ENCODE measurements at regions not wholly inside any gene's neighbourhood (a gene's known extent, or its start where the extent isn't known, plus 50 kb on each side); places are given as distances from the start of the nearest gene placed in this dataset.

DNA sequence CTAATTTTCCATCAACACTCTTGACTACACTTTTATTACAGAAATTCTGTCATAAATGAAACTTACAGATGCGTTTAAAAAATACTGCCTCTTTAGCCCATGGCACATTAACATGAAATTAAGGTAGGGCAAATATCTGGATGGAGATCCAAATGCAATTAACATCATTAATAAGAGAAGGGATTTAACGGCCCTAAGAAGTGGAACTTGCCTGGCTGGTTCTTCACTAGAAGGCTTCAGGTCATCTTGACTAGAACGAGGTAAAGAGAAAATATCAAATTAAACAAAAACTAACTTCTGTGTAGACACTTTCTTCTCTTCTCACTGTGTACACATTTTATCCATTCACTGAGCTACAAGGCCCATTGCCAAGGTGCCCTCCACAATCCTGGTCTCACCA, 1093.4 kb downstream of the EFNB2 start:
- Histone ChIP-seq H3K4me3 (no peak overlapping the region), H3K9me3 (ENCODE audit: low read depth) (no peaks in the 10 kb centered on the region), H3K36me3 (no peaks in the 10 kb centered on the region), H3K4me1 (ENCODE audit: low read depth) (no peaks in the 10 kb centered on the region), H3K27me3 (no peaks in the 10 kb centered on the region), H3K27ac (no peak overlapping the region)
- no peak for DNase-seq (ENCODE audit: low read depth in 1 of 2, low spot score in 1 of 2)
- TF ChIP-seq CTCF (IDR thresholded peaks at IDR 0.05; ENCODE audit: low read depth, low read length): no peak

- TF ChIP-seq CTCF (IDR thresholded peaks at IDR 0.05; ENCODE audit: low read depth, low read length): no peak
- H3K36me3 ChIP-seq: no peaks in the 10 kb centered on the region
- H3K27me3 ChIP-seq: no peaks in the 10 kb centered on the region
- DNase-seq (ENCODE audit: low read depth in 1 of 2, low spot score in 1 of 2): no peak
- H3K9me3 ChIP-seq (ENCODE audit: low read depth): no peaks in the 10 kb centered on the region
- H3K27ac ChIP-seq: no peak overlapping the region
- no peaks in the 10 kb centered on the region for H3K4me1 ChIP-seq (ENCODE audit: low read depth)
- H3K4me3 ChIP-seq: no peak overlapping the region
These were observed 1094.3 kb downstream of the EFNB2 start for GRCh38 chr13:105441051-105441750.

DNA sequence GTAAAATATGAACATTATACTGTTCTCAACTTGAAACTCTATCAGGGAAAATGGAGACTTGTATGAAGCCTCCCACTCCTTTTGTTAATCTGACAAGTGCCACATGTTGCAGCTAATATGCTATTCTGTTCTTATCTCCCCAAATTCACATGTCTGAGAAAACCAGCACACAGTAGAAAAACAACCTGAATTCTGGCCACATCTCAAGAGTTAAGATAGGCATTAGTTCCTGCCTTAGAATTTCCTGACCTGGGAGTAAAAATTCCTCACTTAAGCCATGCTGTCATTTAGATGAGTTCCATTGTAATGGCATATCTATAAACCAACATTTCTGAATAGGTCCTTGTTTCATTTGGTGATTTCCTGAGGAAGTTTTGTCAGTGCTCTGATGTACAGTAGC, 1098.5 kb downstream of the EFNB2 start:
- no peak for TF ChIP-seq CTCF (IDR thresholded peaks at IDR 0.05; ENCODE audit: low read depth, low read length)
- DNase-seq (ENCODE audit: low read depth in 1 of 2, low spot score in 1 of 2): peak in 1 of 2 donors; percentile 77
- H3K36me3 ChIP-seq: no peaks in the 10 kb centered on the region
- no peaks in the 10 kb centered on the region for H3K9me3 ChIP-seq (ENCODE audit: low read depth)
- no peak overlapping the region for H3K4me3 ChIP-seq
- no peak overlapping the region for H3K27ac ChIP-seq
- H3K27me3 ChIP-seq: no peaks in the 10 kb centered on the region
- H3K4me1 ChIP-seq (ENCODE audit: low read depth): no peaks in the 10 kb centered on the region

DNA sequence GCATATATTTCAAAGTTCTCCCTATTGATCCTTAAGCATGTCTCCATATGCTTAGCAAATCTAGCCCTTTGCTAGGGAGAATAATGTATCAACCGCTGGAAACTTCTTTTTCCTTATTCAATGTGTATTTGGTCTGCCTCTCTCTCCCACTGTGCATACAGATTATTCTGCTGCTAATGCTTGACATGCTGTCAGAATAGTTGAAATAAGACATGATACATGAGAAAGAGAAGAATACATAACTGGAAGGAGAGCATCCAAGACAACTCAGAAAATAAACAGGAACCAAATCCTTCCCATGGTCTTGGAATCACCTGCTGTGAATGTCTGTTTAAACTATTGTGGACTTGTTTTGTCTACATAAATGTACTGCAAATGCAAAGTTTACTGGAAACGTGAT, 1103.0 kb downstream of the EFNB2 start:
- no peaks in the 10 kb centered on the region for H3K27me3 ChIP-seq
- H3K27ac ChIP-seq: no peak overlapping the region
- no peaks in the 10 kb centered on the region for H3K4me1 ChIP-seq (ENCODE audit: low read depth)
- DNase-seq (ENCODE audit: low read depth in 1 of 2, low spot score in 1 of 2): no peak
- no peaks in the 10 kb centered on the region for H3K36me3 ChIP-seq
- no peaks in the 10 kb centered on the region for H3K9me3 ChIP-seq (ENCODE audit: low read depth)
- no peak for TF ChIP-seq CTCF (IDR thresholded peaks at IDR 0.05; ENCODE audit: low read depth, low read length)
- no peak overlapping the region for H3K4me3 ChIP-seq

DNA sequence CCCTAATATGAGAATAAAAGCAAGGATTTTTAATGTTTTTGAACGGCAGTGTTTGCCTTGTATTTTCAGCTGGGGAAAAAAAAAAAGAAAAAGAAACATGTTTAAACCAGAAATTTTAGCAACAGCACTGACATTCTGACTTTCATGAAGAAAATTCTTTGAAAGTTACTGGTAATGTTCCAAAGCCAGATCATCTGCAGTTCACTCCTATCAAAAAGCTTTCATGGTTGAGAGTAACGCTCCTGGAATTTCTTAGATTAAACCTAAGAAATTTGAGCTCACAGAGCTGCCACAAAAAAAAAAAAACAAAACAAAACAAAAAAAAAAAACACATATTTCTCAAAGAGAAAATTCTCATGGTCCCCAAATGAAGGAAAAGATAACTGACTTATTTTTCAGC, 1106.7 kb downstream of the EFNB2 start:
- H3K4me1 ChIP-seq (ENCODE audit: low read depth): no peaks in the 10 kb centered on the region
- TF ChIP-seq CTCF (IDR thresholded peaks at IDR 0.05; ENCODE audit: low read depth, low read length): no peak
- peak in 1 of 2 donors; percentile 11 for DNase-seq (ENCODE audit: low read depth in 1 of 2, low spot score in 1 of 2)

More for the DNA sequence above, 1106.7 kb downstream of the EFNB2 start:
- Histone ChIP-seq H3K4me3 (no peak overlapping the region), H3K36me3 (no peaks in the 10 kb centered on the region), H3K27me3 (no peaks in the 10 kb centered on the region), H3K27ac (no peak overlapping the region), H3K9me3 (ENCODE audit: low read depth) (no peaks in the 10 kb centered on the region)

All from cardiac muscle cell (in vitro differentiated cells and primary cell).